ENCODE measurements at regions not wholly inside any gene's neighbourhood (a gene's known extent, or its start where the extent isn't known, plus 50 kb on each side); places are given as distances from the start of the nearest gene placed in this dataset.

DNA sequence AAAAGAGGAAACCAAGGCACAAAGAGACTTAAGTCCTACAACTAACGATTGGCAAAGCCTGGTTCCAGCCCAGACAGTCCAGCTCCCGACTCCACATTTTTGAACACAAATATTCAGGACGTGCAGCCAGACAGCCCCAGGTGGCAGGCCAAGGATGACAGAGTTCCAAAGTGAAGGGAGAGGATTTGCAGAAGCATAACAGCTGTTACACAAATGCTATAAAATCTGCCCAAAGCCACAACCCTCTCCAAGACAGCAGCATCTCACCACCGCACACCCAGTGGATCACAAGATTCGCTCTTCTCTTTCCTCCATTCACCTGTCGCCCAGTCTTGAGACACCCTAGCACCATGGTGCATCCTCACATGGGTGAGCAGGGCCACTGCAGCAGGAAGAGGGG lies 227.1 kb upstream of the ID2 start:
- CTCF ChIA-PET = no interaction called here
- no peak overlapping the region for H2AFZ ChIP-seq (ENCODE audit: low read depth, low read length, poor library complexity, severe bottlenecking)
- DNase-seq (ENCODE audit: low read depth, low spot score) (no peak), ATAC-seq (no peak)
- H4K20me1 ChIP-seq (ENCODE audit: insufficient read depth) = no peaks in the 10 kb centered on the region
- intact Hi-C loops (cut with micrococcal nuclease) = no loop called here
- H3K4me1 ChIP-seq (ENCODE audit: control insufficient read depth in 1 of 2, insufficient read depth in 2 of 2, low read length in 2 of 2) = peaks cover 0 to 21% of the 10 kb centered on the region in 2 experiments; a peak in 2 of 4 replicates
- H3K27ac ChIP-seq (ENCODE audit: low read depth, low read length) = no peak overlapping the region
- H3K36me3 ChIP-seq (ENCODE audit: control insufficient read depth in 1 of 2, insufficient read depth in 2 of 2, low read length in 2 of 2) = no peaks in the 10 kb centered on the region
- H3K9me3 ChIP-seq (ENCODE audit: control insufficient read depth in 1 of 2, insufficient read depth in 1 of 2, low read depth in 1 of 2, low read length in 2 of 2) = no peaks in the 10 kb centered on the region
- no TSS peak for BruUV-seq (replicated peaks)
- RAD21 ChIA-PET (ENCODE audit: low non-redundant PET in 1 of 2, low total read pairs in 2 of 2, uncharacterized antibody in 2 of 2, unreplicated experiment in 2 of 2) = no interaction called here
- no peaks in the 10 kb centered on the region for H3K9me2 ChIP-seq (ENCODE audit: insufficient read depth)
- H3K9ac ChIP-seq (ENCODE audit: low read length) = no peak overlapping the region
- H3K27me3 ChIP-seq (ENCODE audit: insufficient read depth, low read length) = no peaks in the 10 kb centered on the region
- TF ChIP-seq YY1 (IDR thresholded peaks at IDR 0.05; ENCODE audit: extremely low read depth, insufficient replicate concordance, low read depth, low read length) (no peak), CEBPB (IDR thresholded peaks at IDR 0.05; ENCODE audit: low read depth) (no peak), SRF (IDR thresholded peaks at IDR 0.05; ENCODE audit: low read depth) (no peak), ZFX (IDR thresholded peaks at IDR 0.05) (no peak), POLR2AphosphoS5 (IDR thresholded peaks at IDR 0.05; ENCODE audit: low read depth, low read length) (no peak), TCF7L2 (IDR thresholded peaks at IDR 0.05; ENCODE audit: borderline replicate concordance, extremely low read depth, insufficient read depth, insufficient read length) (no peak), EGR1 (IDR thresholded peaks at IDR 0.05; ENCODE audit: low read depth) (no peak), EZH2 (IDR thresholded peaks at IDR 0.05) (no peak), FOSL1 (IDR thresholded peaks at IDR 0.05; ENCODE audit: low read depth) (no peak), RAD21 (IDR thresholded peaks at IDR 0.05; ENCODE audit: low read depth) (no peak), SP1 (IDR thresholded peaks at IDR 0.05; ENCODE audit: low read depth) (no peak), ELF1 (IDR thresholded peaks at IDR 0.05; ENCODE audit: borderline replicate concordance, low read depth) (no peak), POLR2A (IDR thresholded peaks at IDR 0.05; ENCODE audit: borderline replicate concordance, extremely low read depth, insufficient read depth, insufficient read length) (no peak)
- TF ChIP-seq, protein P1, sequence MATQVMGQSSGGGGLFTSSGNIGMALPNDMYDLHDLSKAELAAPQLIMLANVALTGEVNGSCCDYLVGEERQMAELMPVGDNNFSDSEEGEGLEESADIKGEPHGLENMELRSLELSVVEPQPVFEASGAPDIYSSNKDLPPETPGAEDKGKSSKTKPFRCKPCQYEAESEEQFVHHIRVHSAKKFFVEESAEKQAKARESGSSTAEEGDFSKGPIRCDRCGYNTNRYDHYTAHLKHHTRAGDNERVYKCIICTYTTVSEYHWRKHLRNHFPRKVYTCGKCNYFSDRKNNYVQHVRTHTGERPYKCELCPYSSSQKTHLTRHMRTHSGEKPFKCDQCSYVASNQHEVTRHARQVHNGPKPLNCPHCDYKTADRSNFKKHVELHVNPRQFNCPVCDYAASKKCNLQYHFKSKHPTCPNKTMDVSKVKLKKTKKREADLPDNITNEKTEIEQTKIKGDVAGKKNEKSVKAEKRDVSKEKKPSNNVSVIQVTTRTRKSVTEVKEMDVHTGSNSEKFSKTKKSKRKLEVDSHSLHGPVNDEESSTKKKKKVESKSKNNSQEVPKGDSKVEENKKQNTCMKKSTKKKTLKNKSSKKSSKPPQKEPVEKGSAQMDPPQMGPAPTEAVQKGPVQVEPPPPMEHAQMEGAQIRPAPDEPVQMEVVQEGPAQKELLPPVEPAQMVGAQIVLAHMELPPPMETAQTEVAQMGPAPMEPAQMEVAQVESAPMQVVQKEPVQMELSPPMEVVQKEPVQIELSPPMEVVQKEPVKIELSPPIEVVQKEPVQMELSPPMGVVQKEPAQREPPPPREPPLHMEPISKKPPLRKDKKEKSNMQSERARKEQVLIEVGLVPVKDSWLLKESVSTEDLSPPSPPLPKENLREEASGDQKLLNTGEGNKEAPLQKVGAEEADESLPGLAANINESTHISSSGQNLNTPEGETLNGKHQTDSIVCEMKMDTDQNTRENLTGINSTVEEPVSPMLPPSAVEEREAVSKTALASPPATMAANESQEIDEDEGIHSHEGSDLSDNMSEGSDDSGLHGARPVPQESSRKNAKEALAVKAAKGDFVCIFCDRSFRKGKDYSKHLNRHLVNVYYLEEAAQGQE (IDR thresholded peaks at IDR 0.05; ENCODE audit: low read depth) = no peak
- TF ChIP-seq, protein P2, sequence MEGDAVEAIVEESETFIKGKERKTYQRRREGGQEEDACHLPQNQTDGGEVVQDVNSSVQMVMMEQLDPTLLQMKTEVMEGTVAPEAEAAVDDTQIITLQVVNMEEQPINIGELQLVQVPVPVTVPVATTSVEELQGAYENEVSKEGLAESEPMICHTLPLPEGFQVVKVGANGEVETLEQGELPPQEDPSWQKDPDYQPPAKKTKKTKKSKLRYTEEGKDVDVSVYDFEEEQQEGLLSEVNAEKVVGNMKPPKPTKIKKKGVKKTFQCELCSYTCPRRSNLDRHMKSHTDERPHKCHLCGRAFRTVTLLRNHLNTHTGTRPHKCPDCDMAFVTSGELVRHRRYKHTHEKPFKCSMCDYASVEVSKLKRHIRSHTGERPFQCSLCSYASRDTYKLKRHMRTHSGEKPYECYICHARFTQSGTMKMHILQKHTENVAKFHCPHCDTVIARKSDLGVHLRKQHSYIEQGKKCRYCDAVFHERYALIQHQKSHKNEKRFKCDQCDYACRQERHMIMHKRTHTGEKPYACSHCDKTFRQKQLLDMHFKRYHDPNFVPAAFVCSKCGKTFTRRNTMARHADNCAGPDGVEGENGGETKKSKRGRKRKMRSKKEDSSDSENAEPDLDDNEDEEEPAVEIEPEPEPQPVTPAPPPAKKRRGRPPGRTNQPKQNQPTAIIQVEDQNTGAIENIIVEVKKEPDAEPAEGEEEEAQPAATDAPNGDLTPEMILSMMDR (IDR thresholded peaks at IDR 0.05 in 2 of 3, conservative IDR thresholded peaks at IDR 0.05 in 1 of 3; ENCODE audit: borderline replicate concordance in 1 of 3, insufficient read depth in 1 of 3, low read depth in 2 of 3, low read length in 2 of 3) = no peak
- POLR2A ChIA-PET = interaction anchor here (1.3 kb wide), 1 partner anchor 227 kb away, joined by 5 read pairs; the partner anchor contains the start of gene ID2
- no peak overlapping the region for H3K4me3 ChIP-seq (replicated peaks in 1 of 2; ENCODE audit: low read depth in 1 of 2, low read length in 2 of 2)
- H3K4me2 ChIP-seq (ENCODE audit: low read length) = no peak overlapping the region
- no peaks in the 10 kb centered on the region for H3K79me2 ChIP-seq (ENCODE audit: insufficient read depth, low read length)
